Activated CD8-positive, alpha-beta memory T cell treated with anti-CD3 and anti-CD28 coated beads, Interleukin-2, amount 50 U/mL, for 4 hours (primary cell): ENCODE measurements at regions not wholly inside any gene's neighbourhood (a gene's known extent, or its start where the extent isn't known, plus 50 kb on each side); places are given as distances from the start of the nearest gene placed in this dataset.
"Not testable (repeated sequence)": the region's sequence is repeated elsewhere in the genome, so short reads cannot be mapped to it uniquely, and the experiment has no call there.

Source experiments
- DNase-seq: peaks from one replicate; pipeline ENCODE4 v3.0.0-alpha.2; 2020

DNA sequence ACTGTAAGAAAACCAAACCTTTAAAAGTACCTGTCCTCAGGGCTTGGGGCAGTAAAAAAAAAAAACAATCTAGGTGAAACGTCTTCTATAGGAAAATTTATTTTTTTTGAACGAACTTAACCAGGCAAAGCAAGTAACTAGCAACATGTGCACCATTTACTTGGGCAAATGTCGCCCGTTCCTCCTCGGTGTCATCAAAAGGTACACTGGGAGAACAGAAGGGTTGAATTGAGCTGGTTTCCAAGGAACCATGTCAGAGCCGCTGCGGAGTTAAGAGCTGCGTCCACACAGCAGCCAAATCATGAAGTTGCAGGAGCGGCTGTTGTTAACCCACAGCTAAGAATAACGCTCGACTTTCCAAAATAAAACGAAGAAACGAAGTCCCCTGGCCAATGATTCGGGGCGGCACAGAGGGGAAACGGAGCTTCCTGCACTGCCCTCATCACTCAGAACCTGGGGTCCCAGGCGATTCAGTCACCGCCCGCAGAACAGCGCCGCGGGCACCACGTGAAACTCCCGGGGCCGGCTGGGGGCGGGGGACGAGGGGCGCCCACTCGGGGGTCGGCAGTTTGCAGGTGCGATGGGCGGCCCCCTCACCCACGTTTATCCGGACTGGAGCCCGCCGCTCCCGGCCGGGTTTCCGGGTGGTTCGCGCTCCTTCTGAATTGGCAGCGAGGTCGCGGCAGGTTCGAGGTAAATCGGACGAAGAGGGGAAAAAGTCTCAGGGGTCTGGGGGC, 53.6 kb upstream of the PLGLB1 start:
- peak; percentile 47 for DNase-seq

DNA sequence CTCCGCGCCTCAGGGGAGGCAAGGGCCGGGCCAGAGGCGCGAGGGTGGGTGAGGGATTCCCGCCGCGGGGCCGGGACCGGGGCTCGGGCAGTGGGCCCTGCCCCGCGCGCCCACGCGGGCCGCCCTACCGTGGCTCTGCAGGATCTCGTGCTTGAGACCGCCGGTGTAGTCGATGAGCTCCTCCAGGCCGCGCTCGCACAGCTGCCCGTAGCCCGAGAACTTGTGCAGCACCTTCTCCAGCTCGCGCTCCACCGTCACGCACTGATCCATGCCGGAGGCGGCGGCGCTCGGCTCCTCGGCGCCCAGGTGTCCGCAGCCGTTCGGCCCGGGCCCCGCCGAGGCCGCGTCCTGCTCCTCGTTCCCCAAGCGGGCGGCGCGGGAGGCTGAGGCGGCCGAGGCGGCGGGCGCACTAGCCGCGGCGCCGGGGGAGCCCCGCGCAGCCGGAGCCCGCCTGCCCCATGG, 54.2 kb upstream of the PLGLB1 start:
- peak; percentile 57 for DNase-seq

DNA sequence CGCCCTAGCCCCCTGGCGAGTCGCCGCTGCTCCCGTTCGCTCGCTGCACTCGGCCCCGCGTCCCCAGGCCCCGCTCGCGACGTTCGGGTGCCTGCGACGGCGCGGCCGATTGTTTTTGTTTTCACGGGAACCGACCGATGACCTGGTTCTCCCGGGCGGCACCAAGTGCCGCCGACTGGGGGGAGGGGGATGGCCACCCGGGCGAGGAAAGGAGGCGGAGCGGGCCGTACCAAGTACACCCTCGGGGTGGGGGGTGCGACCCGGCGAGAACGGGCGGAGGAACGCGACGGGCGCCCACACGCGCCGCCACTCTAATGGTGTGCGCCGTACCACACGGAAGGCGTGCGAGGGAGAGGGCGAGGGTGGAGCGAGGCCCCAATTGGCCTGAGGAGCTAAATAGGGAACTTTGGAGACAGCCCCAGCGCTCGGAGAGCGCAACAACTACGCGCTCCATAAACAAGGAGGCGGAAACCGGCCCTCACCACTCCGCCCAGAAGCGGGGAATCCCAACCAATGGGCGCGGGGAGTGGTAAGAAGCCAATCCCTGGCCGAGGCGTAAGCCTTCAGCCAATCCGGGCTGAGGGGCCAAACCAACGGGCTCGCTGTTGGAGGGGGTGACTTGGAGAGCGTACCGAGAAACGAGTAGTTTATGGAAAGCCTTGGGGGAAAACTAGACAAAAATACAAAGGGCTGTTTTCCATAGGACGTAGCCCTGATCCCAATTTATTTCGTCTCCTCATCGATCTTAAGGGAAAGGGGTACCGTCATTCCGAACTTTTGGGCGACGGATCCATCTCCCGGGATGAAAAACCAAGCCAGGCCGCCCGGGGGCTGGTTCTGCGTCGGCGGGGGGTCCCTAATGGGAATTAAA, 54.8 kb upstream of the PLGLB1 start:
- DNase-seq = peak; percentile 86

DNA sequence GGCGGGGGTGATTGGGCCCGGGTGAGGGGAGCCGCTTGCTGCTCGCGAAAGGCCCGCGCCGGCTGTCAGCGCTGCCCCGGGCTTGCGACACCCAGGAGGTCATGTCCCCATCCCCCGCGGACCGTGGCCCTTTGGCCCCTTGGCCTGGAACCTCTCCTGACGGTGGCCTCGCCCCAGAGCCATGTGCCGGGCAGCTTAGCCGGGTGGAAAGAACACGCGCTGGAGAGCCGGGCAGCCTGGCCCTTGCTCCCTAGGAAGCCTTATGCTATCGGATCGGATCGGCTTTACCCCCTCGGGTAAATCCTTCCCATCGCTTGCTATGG, 55.4 kb upstream of the PLGLB1 start:
- not testable (repeated sequence) for DNase-seq

DNA sequence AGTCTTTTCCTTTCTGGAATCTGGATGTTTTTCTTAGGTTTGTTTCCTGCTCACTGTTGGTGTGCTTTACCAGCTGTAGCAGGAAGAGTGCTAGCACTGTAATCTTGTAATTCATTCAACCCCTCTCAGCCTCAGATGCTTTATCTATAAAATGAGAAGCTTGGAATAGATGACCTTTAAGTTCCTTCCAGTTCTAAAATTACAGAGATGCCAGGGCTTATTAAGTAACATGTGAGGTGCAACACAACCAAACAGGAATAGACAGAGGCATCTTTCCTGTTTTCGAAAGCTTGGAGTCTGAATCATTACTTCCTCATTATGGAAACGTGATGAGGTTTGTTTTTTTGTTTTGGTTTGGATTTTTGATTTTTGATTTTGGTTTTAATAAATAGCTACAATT, 60.1 kb upstream of the PLGLB1 start:
- not testable (repeated sequence) for DNase-seq

DNA sequence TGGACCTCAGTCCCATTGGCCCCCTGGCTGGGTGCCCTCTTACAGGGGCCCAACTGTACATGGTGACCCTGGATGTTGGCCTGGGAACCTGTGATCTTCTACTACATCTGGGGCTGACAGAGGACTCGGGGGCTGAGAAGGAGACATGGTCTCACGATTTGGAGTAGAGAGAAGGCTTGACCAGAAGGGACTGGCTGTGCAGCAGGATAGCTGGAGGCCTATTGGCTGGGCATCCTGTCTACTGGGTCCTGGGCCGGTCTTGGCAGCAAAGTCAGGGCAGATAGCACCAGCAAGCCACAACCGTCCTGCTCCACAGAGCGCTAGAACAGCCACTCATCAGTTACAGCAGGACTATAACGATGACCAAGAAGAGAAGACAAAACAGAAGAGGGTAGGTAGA, 66.4 kb upstream of the PLGLB1 start:
- not testable (repeated sequence) for DNase-seq

DNA sequence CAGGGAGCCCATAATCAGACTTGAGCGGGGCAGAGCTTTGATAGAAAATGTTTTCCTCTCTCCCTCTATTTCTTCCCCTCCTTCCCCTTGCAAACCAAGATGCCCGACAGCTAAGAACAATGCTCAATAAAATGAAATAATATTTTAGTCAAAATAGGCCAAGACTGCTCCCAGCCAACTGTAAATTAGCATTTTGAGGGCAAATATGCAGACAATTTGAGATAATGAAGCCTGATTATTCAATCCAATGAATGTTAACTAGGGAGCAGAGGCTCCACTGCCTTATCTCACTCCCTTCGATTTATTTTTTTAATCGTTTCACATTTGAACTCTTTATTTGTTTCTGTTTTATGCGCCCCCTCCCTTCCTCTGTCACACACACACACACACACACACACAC, 67.8 kb upstream of the PLGLB1 start:
- DNase-seq = not testable (repeated sequence)

DNA sequence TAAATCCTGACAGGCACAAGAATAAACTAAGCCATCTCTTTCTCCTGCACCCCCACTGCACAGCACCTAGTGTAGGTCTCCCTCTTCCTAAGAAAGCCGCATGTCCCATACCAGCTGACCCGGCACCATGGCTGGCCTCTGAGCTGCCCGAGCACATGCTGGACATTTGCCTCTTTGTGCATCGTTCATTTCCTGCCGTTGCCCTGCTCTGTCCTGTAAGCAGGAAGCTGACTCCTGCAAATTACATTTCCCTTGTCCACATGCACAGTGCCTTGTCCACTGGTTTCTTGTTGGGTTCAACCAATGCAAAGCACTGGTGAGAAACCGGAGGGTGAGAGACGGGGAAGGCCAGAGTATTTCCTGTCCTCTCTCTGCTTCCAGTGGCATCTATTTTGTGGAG, 71.6 kb upstream of the PLGLB1 start:
- DNase-seq = not testable (repeated sequence)

DNA sequence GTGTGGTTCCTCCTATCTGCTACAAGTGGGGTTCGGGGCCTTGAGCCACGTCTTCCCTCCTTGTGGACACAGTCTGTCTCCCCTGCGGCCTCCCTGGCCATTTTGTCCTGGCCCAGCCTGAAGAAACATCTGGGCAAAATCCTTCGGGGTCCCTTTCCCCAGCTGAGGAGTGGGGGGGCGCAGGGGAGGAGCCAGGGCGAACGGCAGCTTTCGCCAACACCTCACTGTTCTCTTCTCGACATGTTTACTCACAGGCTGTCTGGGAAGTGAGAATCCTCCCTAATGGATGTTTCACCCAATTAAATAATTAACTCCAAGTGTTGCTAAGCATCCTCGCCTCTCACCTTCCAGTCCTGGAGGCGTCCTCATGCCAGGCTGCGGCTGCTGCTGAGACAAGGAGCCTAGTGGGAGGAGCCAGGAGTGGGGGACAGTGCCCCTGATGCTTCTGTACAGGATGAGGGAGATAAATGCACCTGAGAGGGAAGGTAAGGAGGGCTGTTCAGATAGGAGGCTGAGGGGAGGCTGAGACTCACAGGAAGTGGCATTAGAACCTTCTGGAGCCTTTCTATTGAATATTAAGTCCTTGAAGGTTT, 72.4 kb upstream of the PLGLB1 start:
- not testable (repeated sequence) for DNase-seq

DNA sequence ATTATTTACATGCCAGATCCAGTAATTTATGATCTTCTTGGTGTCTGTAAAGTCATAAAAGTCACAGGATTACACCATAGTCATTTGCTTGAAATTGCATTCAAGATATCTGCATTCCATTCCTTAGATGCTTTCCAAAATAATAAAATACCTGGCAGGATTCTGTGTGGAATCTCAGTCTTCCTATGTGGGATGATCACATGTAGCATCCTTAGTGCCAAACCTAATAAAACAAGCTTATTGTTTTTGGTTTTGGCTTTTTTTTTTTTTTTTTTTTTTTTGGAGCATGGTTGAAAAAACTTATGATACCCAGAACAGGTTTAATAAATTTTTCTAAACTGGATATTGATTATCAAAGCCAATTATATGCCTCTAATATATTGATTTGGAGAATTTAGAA, 74.2 kb upstream of the PLGLB1 start:
- DNase-seq = not testable (repeated sequence)

DNA sequence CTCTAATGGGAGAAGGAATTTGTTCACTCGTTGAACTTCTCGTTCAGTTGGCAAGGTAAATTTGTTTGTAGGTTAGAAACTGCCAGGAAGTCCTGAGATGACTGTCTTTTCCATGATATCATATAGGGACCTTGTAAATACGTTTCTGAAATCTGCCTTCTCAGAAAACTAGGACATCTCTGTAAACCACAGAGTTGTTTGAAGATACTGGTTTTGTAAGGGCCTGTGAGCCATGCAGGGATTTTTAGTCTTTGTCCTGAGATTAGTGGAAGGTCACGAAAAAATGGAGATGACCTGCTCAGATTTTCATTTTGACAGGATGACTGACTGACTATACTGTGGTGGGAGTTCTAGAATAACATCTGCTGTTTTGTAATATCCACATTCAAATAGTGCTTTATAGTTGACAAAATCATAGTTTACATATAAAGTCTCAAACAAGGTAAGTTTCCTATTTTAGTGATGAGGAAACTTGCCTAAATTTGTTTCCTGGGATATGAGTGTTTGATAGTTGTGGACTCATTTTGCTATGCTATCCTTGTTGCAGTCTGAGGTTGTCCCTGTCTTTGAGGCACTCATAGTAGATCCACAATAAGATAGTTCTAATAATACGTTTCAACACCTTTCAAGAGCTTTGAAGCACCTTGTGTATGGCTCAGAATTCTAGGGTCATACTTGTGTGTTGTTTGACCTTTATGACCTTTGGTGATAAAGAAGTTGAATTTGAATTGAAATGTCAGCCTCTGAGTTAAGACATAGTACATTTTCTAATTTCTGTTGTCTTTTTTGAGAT, 107.3 kb upstream of the PLGLB1 start:
- not testable (repeated sequence) for DNase-seq

DNA sequence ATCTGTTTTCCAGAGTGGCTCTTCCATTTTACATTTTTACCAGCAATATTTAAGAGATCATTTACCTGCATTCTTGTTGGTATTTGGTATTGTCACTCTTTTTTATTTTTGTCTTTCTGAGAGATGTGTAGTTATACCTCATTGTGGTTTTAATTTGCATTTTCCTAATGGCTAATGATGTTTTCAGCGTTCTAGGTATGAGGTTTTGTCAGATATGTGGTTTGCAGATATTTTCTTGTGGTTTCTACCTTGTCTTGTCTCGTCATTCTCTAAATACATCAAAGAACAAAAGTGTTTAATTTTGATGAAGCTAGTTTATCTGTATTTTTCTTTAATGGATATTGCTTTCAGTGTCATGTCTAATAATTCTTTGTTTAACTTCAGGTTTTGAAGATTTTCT, 110.9 kb upstream of the PLGLB1 start:
- DNase-seq = not testable (repeated sequence)

DNA sequence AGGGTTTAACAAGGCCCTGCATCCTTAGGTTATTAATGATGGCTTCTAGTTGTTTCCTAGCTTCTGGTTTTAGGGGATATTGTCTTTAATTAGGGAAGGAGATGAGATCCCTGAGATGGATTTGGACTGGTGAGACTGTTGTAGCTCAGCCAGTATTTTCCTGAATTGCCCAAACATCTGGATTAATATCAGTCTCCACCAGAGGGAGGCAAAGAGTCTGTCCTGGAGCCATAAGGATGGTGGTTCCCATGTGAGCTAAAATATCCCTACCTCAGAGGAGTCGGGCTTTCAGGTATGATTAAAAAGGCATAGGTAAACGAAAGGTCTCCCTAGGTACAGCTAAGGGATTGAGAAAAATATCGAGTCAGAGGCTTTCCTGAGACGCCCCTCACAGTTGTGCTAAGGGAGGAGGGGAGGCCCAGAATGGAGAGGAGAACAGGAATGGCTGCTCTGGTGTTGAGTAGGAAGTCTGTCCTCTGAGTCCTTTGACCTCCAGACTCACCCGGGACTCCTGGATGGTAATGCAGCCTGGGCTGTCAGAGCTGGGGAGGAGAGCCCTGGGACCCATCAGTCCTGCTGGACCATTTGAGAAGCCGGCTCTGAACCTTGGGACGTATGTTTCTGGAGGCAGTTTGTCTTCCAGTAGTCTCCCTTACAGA, 130.3 kb upstream of the PLGLB1 start:
- DNase-seq = not testable (repeated sequence)

DNA sequence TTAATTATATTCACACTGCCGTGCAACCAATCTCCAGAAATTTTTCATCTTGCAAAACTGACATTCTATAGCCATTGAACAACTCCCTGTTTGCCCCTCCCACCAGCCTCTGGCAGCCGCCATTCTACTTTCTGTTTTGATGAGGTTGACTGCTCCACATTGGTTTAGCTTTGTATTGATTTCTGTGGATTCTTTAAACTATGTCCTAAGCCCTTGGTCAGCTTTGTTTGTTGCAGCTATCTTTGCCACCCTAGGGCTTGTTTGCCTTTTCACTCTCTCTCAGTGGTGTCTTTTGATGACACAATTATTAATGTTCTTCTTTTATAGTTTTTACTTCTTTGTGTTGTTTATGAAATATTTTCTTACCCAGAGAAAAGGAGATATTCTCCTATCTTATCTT, 152.8 kb upstream of the PLGLB1 start:
- not testable (repeated sequence) for DNase-seq

DNA sequence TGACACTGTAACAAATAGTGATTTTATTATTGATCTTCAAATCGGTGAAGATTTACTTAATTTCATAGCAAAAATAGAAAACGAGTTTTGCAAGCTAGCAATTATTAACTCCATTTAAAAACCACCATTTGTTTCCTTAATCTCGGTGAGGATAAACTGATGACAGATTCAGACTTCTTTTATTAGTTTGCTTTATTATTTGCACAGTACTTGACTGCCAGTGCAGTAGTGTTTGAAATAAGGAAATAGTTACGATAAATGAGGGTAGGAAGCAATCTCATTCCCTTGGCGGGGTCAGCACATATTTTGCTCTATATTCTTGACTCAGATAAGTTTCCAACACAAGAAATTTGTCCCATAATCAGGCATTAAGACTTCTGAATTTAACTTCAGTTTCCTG, 161.7 kb upstream of the PLGLB1 start:
- DNase-seq = not testable (repeated sequence)

DNA sequence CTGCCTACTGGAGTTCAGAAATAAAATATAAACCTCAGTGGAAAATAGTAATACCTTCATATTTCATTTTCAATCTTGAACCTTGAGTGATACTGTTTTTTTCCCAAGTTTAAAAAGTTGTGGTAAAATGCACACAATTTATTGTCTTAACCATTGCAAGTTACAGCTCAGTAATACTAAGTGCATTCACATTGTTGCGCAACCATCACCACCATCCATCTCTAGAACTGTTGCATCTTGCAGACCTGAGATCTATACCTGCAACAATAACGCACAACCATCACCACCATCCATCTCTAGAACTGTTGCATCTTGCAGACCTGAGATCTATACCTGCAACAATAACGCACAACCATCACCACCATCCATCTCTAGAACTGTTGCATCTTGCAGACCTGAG, 162.6 kb upstream of the PLGLB1 start:
- DNase-seq = not testable (repeated sequence)

DNA sequence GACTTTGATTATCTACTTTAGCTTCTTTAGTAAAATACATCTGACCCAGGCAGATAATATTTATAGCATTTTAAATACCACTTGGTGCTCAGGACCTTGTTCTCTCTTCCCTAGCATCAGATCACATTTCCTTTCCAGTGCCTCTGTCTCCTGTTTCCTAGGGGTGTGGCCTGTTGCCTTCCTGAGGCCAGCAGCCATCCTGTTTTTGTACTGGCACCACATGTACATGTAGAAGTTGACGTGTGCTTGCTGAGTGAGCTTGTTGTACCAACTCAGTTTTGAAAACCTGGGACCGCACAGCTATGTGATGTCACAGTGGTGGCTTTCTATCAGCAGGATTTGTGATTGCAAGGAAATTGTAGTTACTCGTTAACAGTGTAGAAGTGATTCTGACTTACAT, 167.6 kb upstream of the PLGLB1 start:
- not testable (repeated sequence) for DNase-seq

DNA sequence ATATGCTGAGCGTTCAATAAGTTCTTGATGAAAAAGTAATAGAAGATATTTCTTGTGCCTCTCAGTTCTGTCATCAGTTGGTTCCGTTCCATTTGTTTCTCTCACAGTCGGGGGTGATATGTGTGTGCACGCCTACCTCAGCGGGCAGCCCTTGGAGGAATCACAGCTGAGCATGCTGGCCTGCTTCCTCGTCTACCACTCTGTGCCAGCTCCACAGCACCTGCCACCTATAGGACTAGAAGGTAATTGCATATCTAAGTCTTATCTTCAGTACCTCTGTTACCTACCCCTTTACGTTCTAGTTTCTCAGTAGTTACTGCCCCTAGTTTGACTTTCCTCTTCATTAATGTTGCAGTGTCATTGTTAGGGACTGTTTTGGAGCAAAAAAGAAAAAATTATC, 171.7 kb upstream of the PLGLB1 start:
- not testable (repeated sequence) for DNase-seq

DNA sequence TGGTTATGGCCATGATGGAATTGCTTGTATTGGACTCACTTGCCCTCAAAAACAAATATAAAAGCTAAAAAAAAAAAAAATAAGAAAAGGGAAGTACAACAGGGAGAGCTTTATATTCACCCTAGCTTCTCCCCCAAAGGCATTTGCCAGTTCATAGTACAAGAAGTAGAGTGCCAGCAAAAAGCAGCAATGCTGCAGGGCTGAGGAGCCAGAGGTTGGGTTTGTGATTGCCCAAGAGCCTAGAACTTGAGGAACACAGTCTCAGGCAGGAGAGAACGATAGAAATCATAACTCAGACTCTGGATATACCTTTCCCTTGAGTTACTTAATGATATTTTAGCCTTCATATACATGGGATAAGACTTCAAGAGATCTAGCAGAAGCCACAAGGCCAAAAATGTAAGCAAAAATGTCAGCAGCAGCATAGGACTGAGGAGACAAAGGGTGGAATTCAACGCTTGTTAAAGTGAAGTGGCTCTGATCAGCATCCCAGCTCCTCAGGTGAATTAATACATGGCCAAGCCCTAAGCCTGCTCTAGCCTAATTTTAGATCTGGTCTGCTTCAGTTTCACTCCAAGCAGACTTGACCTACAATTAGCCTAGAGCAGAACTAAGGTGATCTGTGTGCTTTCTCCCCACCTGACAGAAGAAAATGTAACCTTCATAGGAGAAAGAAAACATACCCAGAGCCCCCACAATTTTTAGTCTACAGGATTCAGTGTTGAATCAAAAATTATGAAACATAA, 172.8 kb upstream of the PLGLB1 start:
- not testable (repeated sequence) for DNase-seq

DNA sequence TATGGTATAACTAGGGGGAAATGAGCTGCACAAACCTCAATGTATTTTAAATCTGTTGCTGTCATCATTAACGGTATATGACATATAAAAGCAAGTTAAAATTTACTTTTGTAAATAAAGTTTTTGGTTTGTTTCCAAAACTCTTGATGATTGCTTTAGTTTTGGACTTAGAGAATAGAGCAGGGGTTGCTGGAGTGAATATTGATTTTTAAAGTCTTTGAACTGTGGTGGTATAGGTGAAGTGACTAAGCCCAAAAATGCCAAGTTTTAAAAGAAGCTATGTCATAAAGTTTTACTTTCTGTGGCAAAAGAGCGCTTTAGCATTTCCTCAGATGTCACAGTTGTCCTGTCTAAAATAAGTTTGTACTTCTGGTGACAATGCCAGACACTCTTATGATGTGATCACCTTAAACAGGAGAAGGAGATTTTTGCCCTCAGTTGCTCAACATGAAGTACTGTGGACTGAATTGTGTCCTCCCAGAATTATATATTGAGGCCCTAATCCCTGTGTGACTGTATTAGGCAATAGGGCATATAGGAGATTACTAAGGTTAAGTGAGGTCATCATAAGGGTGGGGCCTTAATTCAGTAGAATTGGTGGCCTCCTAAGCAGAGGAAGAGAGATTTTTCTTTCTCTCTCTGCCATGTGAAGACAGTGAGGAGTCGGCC, 175.2 kb upstream of the PLGLB1 start:
- not testable (repeated sequence) for DNase-seq

DNA sequence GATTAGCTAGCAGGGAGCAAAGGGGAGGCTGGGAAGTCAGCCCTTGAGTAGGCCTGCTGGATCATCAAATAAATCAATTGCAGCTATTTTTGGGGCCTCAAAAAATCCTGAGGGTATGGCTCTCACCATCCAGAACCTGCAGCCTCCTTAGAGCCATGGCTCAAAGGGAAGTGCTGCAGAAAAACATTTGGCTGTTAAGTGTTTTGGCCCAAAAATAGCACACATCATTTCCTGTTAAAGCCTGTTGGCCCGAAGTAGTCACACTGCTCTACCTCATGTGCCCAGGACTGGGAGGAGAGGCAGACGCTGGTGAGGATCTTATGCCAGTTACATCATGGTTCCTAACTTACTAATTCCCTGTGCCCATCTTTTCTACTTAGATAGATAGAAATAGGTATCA, 176.8 kb upstream of the PLGLB1 start:
- DNase-seq = not testable (repeated sequence)
